HT1080 (cell line): ENCODE measurements at regions not wholly inside any gene's neighbourhood (a gene's known extent, or its start where the extent isn't known, plus 50 kb on each side); places are given as distances from the start of the nearest gene placed in this dataset.

Source experiments
- DNase-seq: peaks from one replicate; pipeline ENCODE4 v3.0.0-alpha.2; 2015; ENCODE audit warnings: low read depth

DNA sequence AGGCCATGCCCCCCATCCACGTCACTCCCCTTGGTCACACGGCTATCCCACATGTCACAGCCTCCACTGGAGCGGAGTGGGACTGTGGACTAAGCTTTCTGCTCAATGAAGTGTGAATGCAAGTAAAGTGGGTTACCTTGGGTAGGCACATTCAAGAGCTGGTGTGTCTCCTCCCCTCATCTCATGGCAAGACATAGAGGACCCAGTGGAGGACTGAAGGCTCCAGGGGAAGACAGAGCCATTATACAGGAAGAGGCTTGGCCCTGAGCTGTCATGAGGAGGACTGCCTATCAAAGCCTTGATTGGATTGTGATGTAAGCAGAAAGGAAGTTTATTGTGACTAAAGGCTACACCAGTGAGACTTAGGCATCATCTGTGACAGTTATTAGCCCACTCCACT, 129.2 kb upstream of the CCL2 start:
- no peak for DNase-seq

DNA sequence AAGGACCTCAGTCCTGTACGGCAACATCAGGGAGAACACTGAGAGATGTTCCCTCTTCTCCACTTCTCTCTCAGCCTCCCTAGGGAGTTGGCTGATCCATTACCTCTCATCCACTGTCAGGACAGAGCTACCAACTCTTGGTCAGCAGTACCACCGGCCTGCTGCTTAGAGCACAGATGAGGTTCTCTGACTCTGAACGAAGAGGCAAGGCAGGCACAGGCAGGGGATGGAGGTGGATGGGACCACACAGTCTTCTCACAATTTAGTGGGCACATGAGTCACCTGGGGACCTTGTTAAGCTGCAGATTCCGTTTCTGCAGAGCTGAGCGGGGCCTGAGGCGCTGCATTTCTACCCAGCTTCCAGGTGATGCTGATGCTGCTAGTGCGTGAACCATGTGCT, 128.6 kb upstream of the CCL2 start:
- DNase-seq = no peak

DNA sequence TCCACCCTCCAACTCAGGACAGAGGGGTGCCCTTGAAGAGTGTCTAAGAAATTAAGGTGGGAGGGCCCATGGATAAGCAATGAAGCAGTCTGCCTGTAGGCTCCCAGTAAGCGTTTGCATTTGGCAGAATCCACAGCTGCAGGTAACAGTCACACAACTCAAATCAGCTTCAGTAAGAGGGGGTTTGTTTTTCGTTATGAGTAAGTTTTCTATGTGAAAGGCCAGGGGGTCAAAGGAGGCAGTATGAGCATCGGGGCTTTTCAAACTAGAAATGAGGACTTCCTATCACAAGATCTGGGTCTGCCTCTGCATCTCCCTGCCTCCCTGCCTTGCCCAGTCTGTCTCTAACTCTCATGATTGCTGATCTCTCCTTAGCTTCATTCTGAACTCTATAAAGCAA, 128.1 kb upstream of the CCL2 start:
- no peak for DNase-seq

DNA sequence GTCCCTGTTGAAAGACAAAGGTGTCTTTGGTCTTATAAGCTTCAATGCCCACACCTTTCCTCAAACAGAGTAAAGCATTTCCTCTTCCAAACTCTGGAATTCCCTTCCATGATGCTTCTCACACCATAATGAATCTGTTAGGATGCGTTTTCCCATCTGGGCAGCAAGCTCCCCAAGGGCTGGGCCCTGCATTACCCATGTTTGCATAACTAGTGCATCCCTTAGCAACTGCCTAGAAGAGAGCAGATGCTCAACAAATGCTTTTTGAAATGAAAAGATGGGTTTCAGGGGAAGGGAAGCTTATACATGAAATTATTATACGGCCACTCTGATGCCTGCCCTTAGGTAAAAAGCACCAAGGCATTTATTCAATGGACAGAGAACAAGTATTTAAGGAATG, 124.5 kb upstream of the CCL2 start:
- DNase-seq = no peak

DNA sequence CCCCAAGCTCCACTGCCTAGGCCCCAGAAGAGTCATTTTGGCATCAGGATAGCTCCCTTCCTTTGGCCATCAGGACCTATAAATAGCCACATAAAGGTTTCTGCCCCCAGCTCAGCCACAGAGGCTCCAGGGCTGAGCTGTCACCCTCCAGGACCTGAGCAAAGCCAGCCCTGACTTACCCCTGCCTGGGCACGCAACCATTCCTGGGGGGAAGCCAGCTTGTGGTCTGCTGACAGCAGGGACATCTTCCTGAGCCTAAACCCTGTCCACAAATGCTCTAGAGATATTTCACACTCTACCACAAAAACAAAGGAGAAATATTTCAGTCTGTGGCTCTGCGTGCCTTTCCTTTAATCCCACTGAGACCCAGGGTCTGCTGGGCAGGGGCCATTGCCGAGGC, 123.7 kb upstream of the CCL2 start:
- no peak for DNase-seq

DNA sequence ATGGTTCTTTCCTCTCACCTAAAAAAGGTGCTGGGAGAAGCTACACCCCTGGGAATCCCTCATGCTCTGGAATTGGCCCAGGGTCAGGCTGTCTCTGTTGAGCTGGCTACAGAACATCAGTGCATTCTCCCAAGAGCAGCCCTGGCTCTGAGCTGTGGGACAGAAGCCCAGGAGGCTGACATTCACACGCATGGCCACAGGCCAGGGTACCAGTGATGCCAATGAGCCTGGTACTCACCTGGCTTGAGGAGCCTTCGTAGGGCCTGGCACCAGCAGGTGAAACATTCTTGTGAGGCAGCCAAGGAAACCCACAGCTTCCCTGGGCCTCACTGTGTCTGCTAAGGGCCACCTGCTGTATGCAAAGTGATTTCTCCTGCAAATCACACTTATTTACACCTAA, 121.7 kb upstream of the CCL2 start:
- DNase-seq = no peak

DNA sequence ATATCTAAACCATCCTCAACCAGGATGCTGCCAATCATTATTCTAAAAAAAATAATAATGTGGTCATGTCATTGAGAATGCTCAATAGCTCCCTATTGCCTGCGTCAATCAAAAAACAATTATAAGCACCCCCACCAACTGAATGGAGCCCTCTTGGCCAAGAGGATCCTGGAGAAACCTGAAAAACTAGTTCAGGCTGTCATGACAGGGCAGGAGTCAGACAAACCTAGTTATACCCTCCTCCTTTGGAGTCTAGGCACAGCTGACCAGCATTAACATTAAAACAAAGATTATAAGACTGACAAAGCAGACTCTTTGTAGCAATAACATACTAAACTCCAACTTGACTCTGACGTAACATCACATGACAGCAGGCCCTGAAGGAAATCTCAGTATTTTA, 119.2 kb upstream of the CCL2 start:
- DNase-seq = no peak

DNA sequence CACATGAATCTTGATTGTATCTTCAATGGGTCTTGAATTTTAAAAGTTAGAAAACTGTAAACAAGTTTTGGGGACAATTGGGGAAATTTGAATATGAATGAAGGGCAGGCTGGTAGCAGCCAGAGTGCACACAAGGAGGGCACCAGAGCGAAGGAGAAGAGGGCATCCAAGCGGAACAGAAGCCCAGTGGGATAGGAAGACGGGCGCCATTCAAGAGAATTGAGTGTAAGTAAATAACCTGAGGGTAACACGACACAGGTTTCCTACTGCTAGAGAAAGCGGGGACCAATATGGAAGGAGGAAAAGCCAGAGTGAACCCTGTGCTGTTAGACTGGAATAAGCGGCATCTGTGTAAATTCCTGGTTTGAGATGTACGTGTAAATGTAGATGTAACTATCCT, 115.1 kb upstream of the CCL2 start:
- no peak for DNase-seq

DNA sequence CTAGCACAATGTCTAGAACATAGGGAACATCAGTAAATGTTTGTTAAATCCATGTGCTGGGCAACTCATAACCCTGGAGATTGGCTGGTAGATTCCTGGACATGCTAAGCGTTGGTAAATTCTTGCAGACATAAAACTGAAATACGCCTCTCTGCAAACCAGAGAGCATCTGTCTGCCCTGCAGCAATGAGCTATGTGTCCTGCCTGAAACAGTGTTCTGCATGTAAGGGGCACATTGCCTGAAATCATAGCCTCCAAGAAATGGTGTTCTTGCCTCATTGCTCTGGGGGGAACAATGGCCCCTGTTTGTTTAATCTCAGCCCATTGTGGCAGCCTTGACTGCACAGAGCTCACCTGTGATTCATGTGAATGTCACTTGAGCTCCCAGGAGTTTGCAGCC, 113.5 kb upstream of the CCL2 start:
- no peak for DNase-seq

DNA sequence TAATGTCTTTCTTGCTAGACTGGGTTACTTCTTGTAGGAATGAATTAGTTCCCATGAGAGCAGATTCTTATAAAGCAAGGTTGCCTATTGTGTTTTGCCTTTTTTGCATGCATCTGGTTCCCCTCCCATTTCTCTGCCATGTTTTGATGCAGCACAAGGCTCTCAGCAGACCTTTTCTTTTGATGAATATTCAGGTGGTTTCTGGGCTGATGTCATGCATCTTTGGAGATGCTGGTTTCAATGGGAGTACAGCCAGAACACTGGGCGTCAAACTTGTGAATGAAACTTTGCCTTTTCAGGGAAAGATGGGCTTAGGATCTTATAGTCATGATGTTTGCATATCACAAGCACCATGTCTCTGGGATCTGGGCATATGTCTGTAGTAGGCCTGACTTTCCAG, 111.7 kb upstream of the CCL2 start:
- DNase-seq = no peak

DNA sequence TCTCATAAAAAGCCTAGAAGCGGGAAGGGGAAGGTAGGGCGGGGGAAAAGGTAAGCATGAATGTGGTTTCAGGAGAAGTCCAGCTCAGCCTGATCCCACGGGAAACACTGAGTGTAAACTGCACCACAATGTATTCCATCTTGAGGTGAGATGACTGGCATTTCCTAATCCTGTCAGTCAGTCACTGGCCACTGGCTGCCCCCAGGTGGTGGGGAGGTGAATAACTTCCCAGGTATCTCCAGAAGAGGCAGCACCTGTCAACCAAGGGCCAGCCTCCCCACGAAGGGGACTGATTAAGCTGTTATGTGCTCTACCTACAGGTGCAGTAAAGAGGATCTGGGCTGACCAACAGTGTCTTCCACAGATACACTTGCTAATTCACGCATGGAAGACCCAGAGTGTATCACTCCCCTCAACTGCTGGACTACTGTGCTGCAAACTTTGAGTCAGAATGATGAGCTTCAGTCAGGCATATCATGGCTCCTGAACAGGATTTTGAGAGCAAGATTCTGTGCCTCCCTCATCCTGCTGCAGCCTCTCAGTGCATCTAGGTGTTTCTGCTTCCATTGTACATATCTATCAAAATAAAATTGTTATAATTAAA, 108.5 kb upstream of the CCL2 start:
- peak; percentile 23 for DNase-seq

DNA sequence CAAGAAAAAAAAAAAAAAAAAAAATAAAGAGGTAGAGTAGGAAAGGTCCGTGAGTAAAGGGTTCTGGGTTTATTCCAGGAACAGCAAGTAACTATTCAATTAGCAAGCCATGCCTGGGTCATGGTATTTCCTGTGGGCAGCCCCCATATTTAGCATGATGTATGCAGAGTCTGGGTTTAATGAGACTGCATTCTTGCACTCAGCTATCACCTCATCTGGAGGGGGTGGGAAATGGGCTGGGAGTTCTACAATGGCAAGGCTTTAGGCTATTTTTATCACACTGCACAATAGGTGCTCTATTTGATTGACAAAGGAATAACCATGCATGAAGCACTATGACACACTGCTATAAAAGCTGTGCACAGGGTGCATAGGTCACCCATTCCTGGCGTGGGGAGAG, 104.0 kb upstream of the CCL2 start:
- DNase-seq = peak; percentile 20

DNA sequence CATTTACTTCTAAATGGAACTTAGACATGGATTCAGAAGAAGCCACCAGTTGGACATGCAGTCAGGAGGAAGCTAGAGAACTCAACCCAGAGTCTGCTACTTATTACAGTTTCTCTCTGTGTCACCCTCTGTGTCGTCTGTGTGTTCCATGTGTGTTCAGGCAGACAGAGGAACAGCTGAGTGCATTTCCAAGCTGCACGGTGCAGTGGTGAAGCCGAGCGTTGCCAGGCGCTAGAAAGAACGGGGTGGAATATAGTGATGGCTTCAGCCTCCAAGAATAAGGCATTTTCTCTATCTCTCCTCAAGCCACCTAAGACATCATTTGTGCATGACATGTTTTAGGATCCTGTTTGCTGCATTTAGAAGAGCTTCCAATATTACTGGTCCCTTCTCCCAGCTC, 101.1 kb upstream of the CCL2 start:
- DNase-seq = no peak

DNA sequence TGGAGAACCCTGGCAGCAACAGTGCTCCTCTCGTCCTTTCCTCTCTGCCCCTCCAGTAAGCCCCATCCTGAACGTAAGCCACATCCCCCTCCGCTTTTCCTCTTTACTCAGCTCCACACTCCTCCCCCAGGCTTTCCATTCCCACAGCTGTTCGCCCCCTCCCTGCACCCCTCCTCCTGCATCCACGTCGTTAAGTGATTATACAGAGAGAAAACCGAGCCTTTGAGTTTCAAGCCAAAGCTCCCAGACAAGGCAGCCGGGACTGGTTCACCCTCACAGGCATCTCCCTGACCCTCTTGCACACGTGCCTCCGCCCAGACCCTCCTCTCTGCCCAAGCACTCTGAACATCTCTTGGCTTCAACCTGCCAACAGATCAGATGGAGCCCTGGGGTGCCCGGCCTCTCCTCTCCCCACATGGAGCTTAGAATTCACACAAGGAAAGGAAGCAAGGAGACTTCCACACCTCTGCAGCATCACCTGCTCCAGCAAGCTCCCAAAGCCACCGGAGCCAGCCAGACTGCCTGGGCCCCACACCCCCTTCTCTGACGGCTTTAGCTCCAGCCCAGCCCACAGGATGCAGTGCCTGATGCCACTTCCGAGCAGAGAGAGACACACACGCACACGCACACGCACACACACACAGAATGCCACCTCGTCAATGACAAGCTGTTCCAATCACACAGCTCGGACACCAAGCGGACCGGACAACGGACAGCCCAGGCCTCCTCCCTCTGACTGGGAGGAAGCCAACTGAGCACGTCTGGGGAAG, 99.9 kb upstream of the CCL2 start:
- DNase-seq = no peak

DNA sequence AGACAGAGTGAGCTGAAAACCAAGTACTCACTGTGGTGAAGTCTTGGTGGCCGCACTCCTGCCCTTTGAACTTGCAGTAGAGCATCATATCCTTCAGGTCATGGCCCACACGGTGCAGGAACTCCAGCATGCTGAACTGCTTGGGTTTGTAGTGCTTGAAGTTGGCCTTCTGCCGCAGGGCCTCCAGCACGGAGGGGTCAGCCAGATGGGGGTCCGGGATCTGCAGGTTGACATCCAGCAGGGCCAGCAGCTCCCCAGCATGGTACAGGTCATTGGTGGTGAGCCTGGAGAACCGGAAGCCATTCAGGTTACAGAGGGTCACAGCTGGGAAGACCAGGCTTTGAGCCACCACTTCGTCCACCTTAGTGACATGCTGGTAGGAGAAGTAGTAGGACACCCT, 99.1 kb upstream of the CCL2 start:
- no peak for DNase-seq

DNA sequence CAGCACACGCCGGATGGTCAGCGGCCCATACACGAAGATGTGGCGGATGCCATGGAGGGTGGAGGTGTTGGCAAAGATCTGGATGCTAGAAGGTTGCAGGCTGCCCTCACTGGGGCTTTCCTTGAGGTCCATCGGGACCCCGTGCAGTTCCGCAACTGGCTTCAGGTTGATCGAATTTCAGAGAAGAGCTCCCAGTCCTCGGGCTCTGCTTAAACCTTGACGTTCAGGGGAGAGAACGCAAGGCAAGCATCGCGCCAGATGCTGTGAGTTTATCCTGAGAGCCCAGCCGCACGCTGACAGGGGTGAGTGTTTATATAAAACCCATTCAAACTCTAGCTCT, 98.7 kb upstream of the CCL2 start:
- no peak for DNase-seq

DNA sequence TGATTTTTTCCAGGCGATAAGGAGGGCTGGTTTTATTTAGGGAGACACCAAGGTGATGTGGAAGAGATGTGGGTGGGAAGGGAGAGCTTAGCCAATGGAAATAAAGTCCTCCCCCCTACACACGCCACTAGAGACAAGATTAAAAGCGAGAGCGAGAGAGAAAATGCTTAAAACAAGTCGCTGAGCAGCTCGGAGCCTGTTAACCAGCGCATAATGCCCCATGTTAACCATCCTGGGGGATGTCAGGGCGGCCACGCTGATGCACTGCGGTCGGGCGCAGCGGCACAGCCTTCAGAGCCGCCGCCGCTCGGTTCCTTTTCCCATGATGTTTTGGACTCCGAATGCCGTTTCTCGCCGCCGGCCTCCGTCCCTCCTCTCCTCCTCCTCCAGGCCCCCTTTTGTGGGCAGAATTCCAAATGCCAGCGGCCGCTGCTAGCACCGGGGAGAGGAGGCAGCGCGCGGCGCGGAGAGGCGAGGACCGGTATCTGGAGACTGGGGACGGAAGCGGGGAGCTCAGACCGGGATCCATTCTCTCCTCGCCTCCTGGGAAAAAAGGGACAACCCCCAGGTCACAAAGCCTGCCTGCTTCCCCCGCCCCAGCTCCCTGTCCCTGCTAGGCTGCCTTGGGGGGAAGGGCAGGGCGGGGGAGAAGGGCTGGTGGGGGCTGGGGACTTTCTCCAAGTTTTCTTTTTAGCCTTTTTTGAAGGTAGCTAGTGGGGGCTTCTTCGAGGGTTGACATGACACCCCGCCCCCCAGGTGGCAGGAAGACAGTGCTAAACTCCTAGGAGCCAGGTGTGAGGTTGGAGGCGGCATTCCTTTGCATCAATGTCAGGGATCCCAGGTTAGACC, 98.1 kb upstream of the CCL2 start:
- DNase-seq = no peak

DNA sequence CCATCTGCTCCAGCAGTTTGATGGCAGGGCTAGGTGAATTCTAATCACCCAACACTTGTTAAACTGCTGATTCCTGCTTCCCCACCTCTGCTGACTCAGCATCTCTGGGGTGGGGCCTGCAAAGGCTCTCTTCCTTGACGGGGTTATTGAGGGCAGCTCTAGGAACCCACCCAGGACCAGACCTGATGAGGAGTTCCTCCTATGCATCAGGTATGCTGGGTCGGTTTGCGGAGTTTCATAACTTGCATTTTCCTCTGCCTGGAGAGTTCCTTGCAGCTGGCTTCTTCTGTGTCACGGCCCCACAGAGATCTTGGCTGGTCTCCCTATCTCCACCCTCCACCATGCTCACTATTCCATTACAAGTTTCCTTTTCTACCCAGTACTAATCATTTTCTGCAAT, 93.4 kb upstream of the CCL2 start:
- no peak for DNase-seq

DNA sequence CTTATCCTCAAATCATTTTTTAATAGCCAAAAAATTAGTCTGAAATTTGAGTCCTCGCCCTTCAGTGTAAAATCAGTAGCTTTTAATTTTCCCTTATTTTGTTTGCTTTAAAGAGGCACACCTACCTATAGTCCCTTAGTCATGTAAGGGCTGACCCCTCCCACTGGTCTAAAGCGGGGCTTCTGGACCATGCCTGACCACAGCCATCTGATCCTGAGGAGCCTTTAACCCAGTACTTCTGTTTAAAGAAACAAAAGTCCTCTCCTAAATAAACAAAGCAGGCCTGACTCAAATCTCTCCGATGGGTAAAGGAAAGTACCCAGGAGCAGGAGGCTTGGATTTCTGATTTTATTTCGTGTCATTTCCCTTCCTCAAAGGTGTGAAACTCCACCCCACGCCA, 92.0 kb upstream of the CCL2 start:
- no peak for DNase-seq

DNA sequence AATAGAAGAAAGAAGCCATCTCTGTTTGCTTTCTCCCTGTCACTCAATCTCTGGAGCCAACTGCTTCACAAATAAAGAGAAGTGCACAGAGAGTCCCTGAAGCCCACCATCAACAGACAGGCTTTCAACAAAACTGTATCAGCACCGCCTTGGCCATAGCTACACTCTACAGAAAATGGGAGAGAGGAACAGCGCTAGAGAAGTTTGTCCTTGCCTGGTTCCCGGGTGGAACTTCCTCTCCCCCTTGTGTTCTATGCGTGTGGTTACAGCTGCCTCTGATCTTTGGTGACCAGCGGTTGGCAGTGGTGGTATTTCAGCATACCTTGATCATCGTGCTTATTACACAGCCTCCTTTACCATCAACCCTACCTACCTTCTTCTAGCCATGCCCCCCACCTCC, 91.4 kb upstream of the CCL2 start:
- DNase-seq = no peak

DNA sequence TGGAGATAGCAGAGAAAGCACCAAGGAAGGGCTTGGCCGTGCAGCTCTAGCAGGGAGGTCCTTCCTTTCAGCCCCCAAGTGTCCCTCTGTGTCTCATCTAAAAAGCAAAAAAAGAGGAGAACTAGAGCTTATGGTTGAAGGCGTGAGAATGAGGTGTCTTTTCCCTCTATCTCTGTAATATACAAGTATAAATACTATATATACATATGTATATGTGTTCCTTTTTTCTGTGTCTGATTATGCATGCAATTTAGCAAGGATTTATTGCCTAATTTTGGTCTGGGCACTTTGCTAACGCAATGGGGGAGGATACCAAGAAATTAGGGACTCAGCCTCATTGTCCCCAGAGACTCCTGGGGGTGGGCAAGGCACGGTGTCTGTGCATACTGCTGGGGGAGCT, 90.2 kb upstream of the CCL2 start:
- no peak for DNase-seq

DNA sequence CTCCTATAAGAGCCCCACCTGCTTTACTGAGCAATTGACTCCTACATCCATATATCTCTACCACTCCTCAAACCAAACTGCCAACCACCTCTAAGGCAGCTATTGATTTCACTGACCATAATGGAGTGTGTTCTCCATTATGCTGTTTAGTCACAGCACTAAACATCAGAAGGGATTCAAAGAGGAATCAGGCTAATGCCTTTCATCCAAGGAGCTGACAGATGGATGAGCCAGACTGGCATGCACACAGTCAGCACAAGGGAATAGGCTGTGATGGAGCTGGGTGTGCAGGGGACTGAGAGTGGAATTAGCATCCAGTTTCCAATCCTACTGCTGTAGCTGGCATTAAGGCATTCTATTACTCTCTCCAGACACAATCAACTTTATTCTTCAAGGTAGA, 88.7 kb upstream of the CCL2 start:
- DNase-seq = no peak

DNA sequence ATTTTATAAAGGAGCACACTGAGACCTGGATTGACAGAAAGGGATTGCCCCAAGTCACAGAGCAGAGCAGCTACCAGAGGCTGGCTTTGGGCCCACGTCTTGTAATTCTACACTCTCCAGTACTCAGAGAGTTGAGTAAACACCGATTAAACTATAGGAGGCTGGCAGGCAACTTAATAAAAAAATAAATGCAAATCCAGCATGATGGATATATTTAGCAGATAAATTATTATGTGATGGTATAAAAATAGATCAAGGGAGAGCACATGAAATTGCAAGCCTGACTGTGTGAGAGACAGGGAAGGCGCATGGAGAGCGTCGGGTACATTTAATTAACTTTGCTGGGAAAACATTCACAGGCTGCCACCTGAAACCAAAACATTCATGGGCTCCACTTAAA, 87.7 kb upstream of the CCL2 start:
- DNase-seq = no peak
